Panc1 (cell line): ENCODE measurements at regions not wholly inside any gene's neighbourhood (a gene's known extent, or its start where the extent isn't known, plus 50 kb on each side); places are given as distances from the start of the nearest gene placed in this dataset.

Experiments used
- SIN3A ChIP-seq: IDR thresholded peaks from 2 replicates; pipeline ENCODE4 v1.6.1; 2012; ENCODE audit warnings: low read depth, mild to moderate bottlenecking, low read length, moderate library complexity, borderline replicate concordance; ENCODE audit not compliant: insufficient read depth
- TF ChIP-seq, protein P1 (sequence below), 2 experiments: IDR thresholded peaks; 2 replicates each; pipeline ENCODE4 v1.6.1; 2011 to 2012; ENCODE audit warnings: low read depth in 2 of 2, control low read depth in 1 of 2, low read length in 1 of 2, mild to moderate bottlenecking in 1 of 2, moderate library complexity in 1 of 2; ENCODE audit not compliant: insufficient read depth in 1 of 2
- TF ChIP-seq, protein P2 (sequence below): fragments of 450-650 bp; IDR thresholded peaks from 2 replicates; pipeline ENCODE4 v1.5.1; 2017; ENCODE audit warnings: mild to moderate bottlenecking

DNA sequence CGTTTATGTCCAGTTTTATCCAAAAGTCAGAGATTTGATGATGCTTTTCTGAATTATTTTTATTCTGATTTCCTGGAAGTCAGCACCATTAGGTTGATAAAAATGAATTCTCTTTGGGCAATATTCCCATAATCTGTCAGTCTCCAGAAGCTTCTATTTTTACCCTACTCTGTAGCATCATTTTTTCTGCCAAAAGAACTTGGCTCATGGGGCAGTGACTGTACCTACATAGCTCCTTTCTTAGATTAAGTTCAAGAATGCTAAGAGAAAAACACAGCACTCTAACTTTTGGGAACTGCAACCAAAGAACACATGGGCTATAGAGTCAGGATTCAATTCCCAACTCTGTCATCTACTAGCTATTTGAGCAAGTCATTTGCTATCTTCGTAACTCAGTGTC is 152.9 kb downstream of the BARHL2 start:
- TF ChIP-seq, protein P1, sequence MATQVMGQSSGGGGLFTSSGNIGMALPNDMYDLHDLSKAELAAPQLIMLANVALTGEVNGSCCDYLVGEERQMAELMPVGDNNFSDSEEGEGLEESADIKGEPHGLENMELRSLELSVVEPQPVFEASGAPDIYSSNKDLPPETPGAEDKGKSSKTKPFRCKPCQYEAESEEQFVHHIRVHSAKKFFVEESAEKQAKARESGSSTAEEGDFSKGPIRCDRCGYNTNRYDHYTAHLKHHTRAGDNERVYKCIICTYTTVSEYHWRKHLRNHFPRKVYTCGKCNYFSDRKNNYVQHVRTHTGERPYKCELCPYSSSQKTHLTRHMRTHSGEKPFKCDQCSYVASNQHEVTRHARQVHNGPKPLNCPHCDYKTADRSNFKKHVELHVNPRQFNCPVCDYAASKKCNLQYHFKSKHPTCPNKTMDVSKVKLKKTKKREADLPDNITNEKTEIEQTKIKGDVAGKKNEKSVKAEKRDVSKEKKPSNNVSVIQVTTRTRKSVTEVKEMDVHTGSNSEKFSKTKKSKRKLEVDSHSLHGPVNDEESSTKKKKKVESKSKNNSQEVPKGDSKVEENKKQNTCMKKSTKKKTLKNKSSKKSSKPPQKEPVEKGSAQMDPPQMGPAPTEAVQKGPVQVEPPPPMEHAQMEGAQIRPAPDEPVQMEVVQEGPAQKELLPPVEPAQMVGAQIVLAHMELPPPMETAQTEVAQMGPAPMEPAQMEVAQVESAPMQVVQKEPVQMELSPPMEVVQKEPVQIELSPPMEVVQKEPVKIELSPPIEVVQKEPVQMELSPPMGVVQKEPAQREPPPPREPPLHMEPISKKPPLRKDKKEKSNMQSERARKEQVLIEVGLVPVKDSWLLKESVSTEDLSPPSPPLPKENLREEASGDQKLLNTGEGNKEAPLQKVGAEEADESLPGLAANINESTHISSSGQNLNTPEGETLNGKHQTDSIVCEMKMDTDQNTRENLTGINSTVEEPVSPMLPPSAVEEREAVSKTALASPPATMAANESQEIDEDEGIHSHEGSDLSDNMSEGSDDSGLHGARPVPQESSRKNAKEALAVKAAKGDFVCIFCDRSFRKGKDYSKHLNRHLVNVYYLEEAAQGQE (IDR thresholded peaks at IDR 0.05; ENCODE audit: insufficient read depth in 1 of 2, low read depth in 2 of 2, low read length in 1 of 2), result no peak
- TF ChIP-seq, protein P2, sequence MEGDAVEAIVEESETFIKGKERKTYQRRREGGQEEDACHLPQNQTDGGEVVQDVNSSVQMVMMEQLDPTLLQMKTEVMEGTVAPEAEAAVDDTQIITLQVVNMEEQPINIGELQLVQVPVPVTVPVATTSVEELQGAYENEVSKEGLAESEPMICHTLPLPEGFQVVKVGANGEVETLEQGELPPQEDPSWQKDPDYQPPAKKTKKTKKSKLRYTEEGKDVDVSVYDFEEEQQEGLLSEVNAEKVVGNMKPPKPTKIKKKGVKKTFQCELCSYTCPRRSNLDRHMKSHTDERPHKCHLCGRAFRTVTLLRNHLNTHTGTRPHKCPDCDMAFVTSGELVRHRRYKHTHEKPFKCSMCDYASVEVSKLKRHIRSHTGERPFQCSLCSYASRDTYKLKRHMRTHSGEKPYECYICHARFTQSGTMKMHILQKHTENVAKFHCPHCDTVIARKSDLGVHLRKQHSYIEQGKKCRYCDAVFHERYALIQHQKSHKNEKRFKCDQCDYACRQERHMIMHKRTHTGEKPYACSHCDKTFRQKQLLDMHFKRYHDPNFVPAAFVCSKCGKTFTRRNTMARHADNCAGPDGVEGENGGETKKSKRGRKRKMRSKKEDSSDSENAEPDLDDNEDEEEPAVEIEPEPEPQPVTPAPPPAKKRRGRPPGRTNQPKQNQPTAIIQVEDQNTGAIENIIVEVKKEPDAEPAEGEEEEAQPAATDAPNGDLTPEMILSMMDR, result no peak
- TF ChIP-seq SIN3A, result no peak
